GM19467 (cell line): ENCODE measurements at regions not wholly inside any gene's neighbourhood (a gene's known extent, or its start where the extent isn't known, plus 50 kb on each side); places are given as distances from the start of the nearest gene placed in this dataset.

Experiments used
- ATAC-seq: cut with Tn5 transposase; IDR thresholded peaks from one replicate; pipeline ENCODE4 v1.9.1; 2021; ENCODE audit warnings: mild to moderate bottlenecking, moderate library complexity; ENCODE audit not compliant: unreplicated experiment

DNA sequence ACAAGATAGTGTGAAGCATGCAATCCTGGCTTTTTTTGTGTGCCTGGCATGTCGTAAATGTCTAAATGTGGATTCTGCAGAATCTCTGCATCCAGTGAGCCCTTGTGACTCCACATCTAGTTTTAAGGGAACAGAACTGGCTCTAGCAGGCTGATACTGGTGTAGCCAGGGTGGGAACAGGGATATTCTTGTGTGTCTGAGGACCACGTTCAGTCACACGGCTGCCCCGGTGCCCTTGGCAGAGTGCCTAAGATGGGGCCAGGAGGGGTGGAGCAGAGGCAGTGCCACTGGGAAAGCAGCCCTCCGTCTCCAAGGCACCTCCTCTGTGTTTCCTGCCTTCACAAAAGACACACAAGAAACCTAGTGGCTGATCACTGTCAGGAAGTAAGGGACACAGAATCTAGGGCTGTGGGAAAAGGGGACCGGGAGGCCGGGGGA, 91.5 kb upstream of the PARD3B start:
- ATAC-seq, result no peak

GRCh38 chr2:204454672-204455380, 90.4 kb upstream of the PARD3B start:
- ATAC-seq, result no peak

GRCh38 chr2:204468746-204469429, 76.4 kb upstream of the PARD3B start:
- ATAC-seq, result no peak

GRCh38 chr2:204470178-204470620, 75.1 kb upstream of the PARD3B start:
- ATAC-seq, result no peak

DNA sequence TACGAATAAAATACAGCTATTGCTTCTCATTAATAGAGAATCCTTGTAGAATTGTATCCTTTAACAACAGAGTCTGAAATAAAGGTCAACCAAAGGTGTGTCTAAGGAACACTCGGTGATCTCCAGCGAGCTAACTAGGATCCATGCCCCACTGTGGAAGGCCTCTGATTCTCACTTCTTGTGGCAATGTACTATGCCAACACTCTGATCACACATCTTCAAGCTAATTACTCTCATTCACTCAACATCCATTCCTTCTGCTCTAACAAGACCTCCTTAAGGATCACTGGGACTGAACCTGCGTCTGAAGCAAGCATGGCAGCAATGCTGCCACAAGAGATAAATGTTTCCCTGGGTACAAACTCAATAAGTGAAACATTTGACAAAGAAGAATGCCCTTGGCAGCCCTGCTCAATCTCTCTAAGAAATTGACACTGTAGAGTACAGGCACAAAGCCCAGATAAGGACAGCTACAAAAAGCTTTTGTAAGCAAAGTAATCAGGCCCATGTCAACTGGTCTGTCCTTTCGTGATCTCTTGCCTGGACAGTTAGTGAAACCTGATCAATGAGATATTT, 74.6 kb upstream of the PARD3B start:
- no peak for ATAC-seq

- ATAC-seq, result no peak
These were observed 72.9 kb upstream of the PARD3B start for GRCh38 chr2:204472375-204472774.

DNA sequence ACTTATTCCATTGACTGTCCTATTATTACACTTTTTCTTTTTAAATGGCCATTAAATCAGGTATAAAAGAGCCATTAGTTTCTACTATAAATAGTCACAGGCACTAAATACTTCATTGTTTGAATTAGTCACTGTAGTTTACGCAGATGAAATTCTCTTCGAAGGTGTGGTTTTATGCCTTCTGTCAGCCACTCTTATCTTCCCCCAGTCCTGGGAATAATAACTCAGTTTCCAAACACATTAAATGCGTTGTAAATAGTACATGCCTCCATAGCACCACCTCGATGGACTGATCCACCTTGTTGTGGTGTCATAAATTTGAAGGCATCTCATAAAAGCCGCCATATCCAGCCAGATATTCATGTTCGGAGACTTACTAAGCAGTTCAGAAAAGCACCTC, 72.1 kb upstream of the PARD3B start:
- no peak for ATAC-seq

DNA sequence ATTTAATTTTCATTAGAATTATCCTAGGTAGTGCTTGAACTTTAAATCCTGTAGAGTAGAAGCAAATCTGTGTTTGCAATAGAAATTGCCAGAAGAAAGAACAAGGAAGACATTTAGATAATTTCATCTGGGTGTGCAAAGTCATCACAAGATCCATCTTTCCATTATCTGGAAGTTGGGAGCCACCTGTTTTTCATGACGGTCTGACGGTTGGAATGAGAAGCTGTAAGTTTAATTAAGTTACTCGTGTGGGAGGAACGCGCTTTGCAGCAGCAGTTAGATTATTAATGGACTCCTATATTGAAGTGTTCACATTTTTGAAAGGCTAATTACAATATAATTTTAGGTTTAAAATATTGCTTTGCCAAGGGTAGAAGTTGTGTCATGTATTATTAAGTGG, 69.9 kb upstream of the PARD3B start:
- ATAC-seq, result no peak

- no peak for ATAC-seq
These were observed 67.8 kb upstream of the PARD3B start for GRCh38 chr2:204477358-204477950.

GRCh38 chr2:204479557-204479956, 65.7 kb upstream of the PARD3B start:
- no peak for ATAC-seq

DNA sequence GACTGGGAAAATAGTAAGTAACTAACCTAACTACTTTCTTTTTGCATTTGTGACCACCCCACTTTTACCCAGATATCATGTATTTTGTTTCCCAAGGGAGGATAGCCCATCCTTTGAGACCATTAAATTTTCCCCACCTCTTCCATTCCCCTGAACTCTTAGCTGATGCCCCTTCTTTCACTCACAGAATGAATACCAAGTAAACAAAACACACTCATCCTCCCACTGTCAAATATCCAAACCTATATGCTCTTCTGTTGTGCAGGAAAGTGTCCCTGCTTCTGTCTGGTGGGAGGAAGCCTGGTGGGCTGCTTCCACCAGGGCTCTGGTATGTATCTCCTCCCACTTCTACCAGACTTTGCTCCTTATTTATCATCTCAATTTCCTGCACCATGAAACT, 64.6 kb upstream of the PARD3B start:
- no peak for ATAC-seq

DNA sequence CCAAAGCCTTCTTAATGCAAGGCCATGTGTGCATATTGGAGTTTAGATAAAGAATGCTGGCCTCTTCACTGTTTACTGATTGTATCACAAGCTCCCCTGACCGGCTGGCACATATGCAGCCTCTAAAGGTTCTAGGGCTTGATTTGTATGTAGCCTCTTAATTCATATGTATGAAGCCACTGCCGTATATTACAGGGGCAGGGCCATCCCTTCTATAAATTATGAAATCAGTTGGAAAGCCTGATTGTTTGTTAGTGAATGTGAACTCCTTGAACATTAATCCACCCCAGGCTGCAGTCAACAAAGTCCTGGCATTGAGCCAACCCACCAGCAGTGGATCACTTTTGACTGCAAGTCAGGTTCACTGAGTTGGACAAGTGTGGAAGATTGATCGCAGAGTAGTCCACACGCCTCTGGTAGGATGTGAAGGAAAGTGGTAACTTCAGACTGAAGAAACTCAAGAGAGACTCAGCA, 61.6 kb upstream of the PARD3B start:
- ATAC-seq, result no peak

GRCh38 chr2:204486321-204486720, 59.0 kb upstream of the PARD3B start:
- ATAC-seq, result no peak

- ATAC-seq, result no peak
These were observed 58.5 kb upstream of the PARD3B start for GRCh38 chr2:204486805-204487204.

DNA sequence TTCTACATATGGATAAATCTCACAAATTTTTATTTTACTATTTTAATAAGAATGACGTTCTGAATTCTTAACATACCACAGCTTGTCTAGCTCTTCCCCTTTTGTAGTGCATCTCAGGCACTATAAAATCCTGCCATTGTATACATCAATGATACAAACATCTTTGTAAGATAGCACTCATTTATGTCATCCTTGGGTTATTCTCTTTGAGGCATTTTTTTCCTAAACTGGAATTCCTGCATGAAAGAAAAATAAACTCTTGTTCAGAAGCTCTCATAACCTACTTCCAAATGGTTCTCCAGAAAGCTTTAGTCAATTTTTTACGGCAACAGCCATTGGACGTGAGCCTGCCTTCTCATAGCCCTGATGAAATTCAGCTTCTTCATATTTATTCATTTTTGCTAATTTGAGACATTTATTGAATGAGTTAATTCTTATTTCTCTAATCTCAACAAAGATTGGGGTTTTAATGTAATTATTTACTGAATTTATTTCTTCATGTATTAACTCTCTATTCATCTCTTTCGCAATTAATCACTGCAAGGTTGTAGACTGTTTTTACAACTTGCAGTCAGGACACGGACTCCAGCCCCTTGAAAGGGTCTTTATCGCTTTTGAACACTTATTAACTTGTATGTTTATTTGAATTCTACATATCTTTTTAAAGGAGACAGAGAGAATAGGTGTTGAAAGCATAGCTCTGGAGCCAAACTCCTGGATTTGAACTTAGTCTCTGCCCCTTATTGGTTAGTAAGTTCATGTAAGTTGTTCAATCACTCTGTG, 57.6 kb upstream of the PARD3B start:
- ATAC-seq, result no peak

DNA sequence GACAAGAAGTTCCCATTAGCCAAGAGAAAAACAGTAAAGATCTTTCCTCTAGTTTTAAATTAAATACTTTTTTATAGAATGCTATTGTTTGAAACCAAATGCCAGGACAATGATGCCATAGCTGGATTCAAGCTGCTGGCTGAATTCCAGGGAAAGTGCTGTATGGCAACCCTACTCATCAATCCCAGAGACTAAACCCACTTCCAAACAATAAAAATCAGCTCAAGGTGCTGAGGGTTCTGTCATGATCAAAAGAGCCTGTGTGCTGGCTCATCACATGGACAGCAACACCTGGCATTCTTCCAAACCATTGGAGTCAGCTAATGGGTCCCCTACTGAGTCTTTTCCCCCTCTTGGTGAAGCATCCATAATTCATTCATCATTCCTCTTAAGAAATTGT, 53.7 kb upstream of the PARD3B start:
- no peak for ATAC-seq

- ATAC-seq, result no peak
These were observed 52.9 kb upstream of the PARD3B start for GRCh38 chr2:204492417-204492816.

GRCh38 chr2:204494681-204495080, 50.6 kb upstream of the PARD3B start:
- no peak for ATAC-seq

- ATAC-seq, result no peak
These were observed 49.9 kb upstream of the PARD3B start for GRCh38 chr2:204495381-204495780.
